PFSK-1 (cell line): ENCODE measurements at regions not wholly inside any gene's neighbourhood (a gene's known extent, or its start where the extent isn't known, plus 50 kb on each side); places are given as distances from the start of the nearest gene placed in this dataset.

Experiments used
- FOXP2 ChIP-seq: optimal IDR thresholded peaks from 2 replicates; pipeline ENCODE3; 2011; ENCODE audit warnings: borderline replicate concordance, control low read depth, inconsistent platforms; ENCODE audit not compliant: insufficient read depth; ENCODE audit errors: extremely low read length, extremely low read depth
- POLR2AphosphoS5 ChIP-seq: IDR thresholded peaks from 2 replicates; pipeline ENCODE4 v1.6.1; 2012; ENCODE audit warnings: low read depth, mild to moderate bottlenecking, control low read depth, low read length, moderate library complexity
- SIN3A ChIP-seq: IDR thresholded peaks from 2 replicates; pipeline ENCODE4 v1.6.1; 2012; ENCODE audit warnings: mild to moderate bottlenecking, low read length, moderate library complexity, borderline replicate concordance; ENCODE audit not compliant: insufficient read depth
- TAF1 ChIP-seq: IDR thresholded peaks from 2 replicates; pipeline ENCODE4 v1.6.1; 2012; ENCODE audit warnings: low read length, control low read depth, borderline replicate concordance; ENCODE audit not compliant: insufficient read depth
- TF ChIP-seq, protein P1 (sequence below), 2 experiments: IDR thresholded peaks; 2 replicates each; pipeline versions ENCODE4 v1.6.1 to v1.8.0; 2011 to 2012; ENCODE audit warnings: low read depth in 2 of 2, low read length in 2 of 2, control low read depth in 1 of 2, inconsistent platforms in 1 of 2, mild to moderate bottlenecking in 1 of 2, moderate library complexity in 1 of 2; ENCODE audit not compliant: insufficient read depth in 1 of 2

DNA sequence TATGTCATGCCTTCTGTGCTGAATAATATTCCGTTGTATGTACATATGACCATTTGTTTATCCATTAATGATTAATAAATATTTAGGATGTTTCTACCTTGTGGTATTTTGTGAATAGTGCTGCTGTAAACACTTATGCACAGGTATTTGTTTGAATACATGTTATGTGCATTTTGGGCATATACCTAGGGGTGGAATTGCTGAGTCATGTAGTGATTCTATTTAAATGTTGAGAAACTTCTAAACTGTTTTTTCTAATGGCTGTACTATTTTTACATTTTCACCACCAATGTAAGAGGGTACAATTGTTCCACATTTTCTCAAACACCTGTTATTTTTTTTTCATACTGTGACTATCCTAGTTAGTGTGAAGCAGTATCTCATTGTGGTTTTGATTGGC is 1318.6 kb downstream of the TECRL start:
- TF ChIP-seq SIN3A, result no peak
- TF ChIP-seq, protein P1, sequence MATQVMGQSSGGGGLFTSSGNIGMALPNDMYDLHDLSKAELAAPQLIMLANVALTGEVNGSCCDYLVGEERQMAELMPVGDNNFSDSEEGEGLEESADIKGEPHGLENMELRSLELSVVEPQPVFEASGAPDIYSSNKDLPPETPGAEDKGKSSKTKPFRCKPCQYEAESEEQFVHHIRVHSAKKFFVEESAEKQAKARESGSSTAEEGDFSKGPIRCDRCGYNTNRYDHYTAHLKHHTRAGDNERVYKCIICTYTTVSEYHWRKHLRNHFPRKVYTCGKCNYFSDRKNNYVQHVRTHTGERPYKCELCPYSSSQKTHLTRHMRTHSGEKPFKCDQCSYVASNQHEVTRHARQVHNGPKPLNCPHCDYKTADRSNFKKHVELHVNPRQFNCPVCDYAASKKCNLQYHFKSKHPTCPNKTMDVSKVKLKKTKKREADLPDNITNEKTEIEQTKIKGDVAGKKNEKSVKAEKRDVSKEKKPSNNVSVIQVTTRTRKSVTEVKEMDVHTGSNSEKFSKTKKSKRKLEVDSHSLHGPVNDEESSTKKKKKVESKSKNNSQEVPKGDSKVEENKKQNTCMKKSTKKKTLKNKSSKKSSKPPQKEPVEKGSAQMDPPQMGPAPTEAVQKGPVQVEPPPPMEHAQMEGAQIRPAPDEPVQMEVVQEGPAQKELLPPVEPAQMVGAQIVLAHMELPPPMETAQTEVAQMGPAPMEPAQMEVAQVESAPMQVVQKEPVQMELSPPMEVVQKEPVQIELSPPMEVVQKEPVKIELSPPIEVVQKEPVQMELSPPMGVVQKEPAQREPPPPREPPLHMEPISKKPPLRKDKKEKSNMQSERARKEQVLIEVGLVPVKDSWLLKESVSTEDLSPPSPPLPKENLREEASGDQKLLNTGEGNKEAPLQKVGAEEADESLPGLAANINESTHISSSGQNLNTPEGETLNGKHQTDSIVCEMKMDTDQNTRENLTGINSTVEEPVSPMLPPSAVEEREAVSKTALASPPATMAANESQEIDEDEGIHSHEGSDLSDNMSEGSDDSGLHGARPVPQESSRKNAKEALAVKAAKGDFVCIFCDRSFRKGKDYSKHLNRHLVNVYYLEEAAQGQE (IDR thresholded peaks at IDR 0.05; ENCODE audit: insufficient read depth in 1 of 2, low read depth in 2 of 2, low read length in 2 of 2), result no peak
- no peak for TF ChIP-seq POLR2AphosphoS5
- TF ChIP-seq TAF1, result no peak
- no peak for TF ChIP-seq FOXP2

DNA sequence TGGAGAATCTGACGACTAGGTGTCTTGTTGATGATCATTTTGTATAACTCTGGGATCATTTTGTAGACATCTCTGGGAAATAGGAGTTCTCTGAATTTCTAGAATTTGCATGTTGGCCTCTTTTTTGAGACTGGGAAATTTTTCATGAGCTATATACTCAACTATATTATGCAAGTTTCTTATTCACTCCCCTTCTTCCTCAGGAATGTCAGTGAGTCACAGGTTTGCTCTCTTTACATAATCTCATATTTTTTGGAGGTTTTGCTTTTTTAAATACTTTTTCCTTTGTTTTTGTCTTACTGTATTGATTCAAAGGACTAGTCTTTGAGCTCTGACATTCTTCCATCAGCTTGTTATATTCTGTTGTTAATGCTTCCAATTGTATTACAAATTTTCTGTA is 1324.2 kb downstream of the TECRL start:
- no peak for TF ChIP-seq POLR2AphosphoS5
- TF ChIP-seq, protein P1 (IDR thresholded peaks at IDR 0.05; ENCODE audit: insufficient read depth in 1 of 2, low read depth in 2 of 2, low read length in 2 of 2), result no peak
- no peak for TF ChIP-seq FOXP2
- no peak for TF ChIP-seq TAF1
- TF ChIP-seq SIN3A, result no peak

DNA sequence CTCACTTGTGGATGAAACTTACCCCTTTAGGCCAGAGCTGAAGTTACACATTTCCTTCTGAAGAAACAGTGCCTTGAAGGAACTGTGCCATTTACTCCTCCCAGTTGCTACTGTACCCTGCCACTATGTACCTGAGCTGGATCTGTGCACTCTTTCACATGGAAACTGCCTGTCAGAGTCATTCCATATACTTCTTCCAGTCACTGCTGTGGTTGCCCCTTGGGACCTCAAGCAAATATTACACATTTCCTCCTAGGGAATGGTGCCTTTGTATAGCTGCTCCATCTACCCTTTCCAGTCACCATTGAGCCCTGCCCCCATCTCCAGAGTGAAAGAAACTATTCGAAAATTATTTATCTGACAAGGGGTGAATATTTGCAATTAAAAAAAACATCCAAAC is 1328.3 kb downstream of the TECRL start:
- TF ChIP-seq SIN3A (no peak), FOXP2 (no peak), TAF1 (no peak), POLR2AphosphoS5 (no peak)
- TF ChIP-seq, protein P1 (IDR thresholded peaks at IDR 0.05; ENCODE audit: insufficient read depth in 1 of 2, low read depth in 2 of 2, low read length in 2 of 2), result no peak

DNA sequence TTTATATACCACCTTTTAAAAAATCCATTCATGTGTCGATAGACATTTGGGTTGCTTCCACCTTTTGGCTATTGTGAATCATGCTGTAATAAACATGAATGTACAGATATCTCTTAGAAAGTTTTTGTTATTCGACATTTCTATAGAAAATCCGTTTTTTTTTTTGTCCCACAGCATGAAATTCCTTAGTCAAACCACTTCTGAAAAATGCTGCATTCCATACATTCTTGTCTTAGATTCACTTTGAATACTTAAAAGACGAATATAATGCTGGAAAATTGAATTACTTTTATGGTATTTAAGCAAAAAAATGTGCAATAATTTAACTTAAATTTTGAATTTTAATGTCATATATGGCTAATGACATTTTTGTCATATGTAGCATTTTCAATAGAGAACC is 1345.5 kb downstream of the TECRL start:
- TF ChIP-seq, protein P1 (IDR thresholded peaks at IDR 0.05; ENCODE audit: insufficient read depth in 1 of 2, low read depth in 2 of 2, low read length in 2 of 2), result no peak
- TF ChIP-seq TAF1 (no peak), SIN3A (no peak), FOXP2 (no peak), POLR2AphosphoS5 (no peak)

DNA sequence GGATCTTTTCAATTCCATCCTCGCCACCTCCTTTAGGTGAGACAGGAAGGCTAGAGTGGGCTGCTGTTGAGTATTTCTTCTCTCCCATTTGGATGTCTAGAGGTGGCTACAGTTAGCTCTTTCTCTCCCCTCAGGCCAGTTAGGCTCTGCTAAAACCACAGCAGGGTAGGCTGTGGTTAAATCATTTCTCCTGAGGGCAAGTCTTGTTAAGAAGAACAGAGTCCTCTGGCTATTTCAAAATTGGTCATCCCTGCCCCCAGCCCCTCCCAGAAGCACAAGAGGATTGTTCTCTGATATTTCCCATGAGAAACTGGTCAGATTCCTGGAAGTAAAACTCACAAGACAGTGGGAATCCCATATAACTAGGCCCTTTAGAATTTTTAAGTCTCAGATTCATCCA is 1359.5 kb downstream of the TECRL start:
- TF ChIP-seq, protein P1 (IDR thresholded peaks at IDR 0.05; ENCODE audit: insufficient read depth in 1 of 2, low read depth in 2 of 2, low read length in 2 of 2), result no peak
- no peak for TF ChIP-seq FOXP2
- TF ChIP-seq SIN3A, result no peak
- TF ChIP-seq POLR2AphosphoS5, result no peak
- TF ChIP-seq TAF1, result no peak
